Lower leg skin (tissue), 3 donors: ENCODE measurements at regions not wholly inside any gene's neighbourhood (a gene's known extent, or its start where the extent isn't known, plus 50 kb on each side); places are given as distances from the start of the nearest gene placed in this dataset.

Source experiments
- CTCF ChIP-seq, 3 donors: fragments of 450-650 bp; IDR thresholded peaks; one replicate each; pipeline ENCODE4 v1.5.1; 2016; ENCODE audit warnings: antibody characterized with exemption in 3 of 3, mild to moderate bottlenecking in 3 of 3, moderate library complexity in 2 of 3
- POLR2A ChIP-seq, 2 donors: fragments of 450-650 bp; IDR thresholded peaks; one replicate each; pipeline ENCODE4 v1.6.1; 2016 to 2017; ENCODE audit warnings: antibody characterized with exemption in 2 of 2, mild to moderate bottlenecking in 1 of 2, moderate library complexity in 1 of 2

- TF ChIP-seq POLR2A (IDR thresholded peaks at IDR 0.05) (no peak), CTCF (IDR thresholded peaks at IDR 0.05) (no peak)
Measured at GRCh38 chr6:164178679-164179332, 764.3 kb downstream of the QKI start.
